ENCODE measurements at regions not wholly inside any gene's neighbourhood (a gene's known extent, or its start where the extent isn't known, plus 50 kb on each side); places are given as distances from the start of the nearest gene placed in this dataset.

DNA sequence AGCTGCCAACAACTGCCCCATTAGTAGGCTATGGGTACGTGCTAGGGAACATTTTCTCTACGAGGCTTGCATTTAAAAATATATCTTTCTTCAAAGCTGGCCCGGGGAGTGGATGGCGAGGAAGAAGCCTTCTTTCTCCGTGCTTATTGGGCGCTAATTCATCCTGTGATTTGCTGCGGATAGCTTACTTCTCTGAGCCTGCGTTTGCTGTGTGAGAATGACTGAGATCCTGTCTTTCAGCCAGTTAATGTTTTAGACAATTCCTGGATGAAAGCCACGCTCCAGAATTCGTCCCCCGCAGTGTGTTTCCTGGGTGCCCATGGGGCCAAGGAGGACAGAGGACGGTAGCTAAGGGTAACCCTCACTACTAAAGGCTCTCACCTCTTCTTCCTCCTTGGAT is 57.8 kb upstream of the TARBP1 start:
- ChIA-PET RAD21 (ENCODE audit: low non-redundant PET in 1 of 2, low total read pairs in 2 of 2, uncharacterized antibody in 2 of 2, unreplicated experiment in 2 of 2) (no interaction called here), POLR2A (no interaction called here), CTCF (no interaction called here)
- Histone ChIP-seq H3K27me3 (ENCODE audit: insufficient read depth, low read length) (no peaks in the 10 kb centered on the region), H3K79me2 (ENCODE audit: insufficient read depth, low read length) (no peaks in the 10 kb centered on the region), H3K4me1 (ENCODE audit: control insufficient read depth in 1 of 2, insufficient read depth in 2 of 2, low read length in 2 of 2) (no peaks in the 10 kb centered on the region), H2AFZ (ENCODE audit: low read depth, low read length, poor library complexity, severe bottlenecking) (no peak overlapping the region), H4K20me1 (ENCODE audit: insufficient read depth) (no peaks in the 10 kb centered on the region), H3K4me2 (ENCODE audit: low read length) (no peak overlapping the region), H3K27ac (ENCODE audit: low read depth, low read length) (no peak overlapping the region), H3K4me3 (replicated peaks in 1 of 2; ENCODE audit: low read depth in 1 of 2, low read length in 2 of 2) (no peak overlapping the region), H3K9me3 (ENCODE audit: control insufficient read depth in 1 of 2, insufficient read depth in 1 of 2, low read depth in 1 of 2, low read length in 2 of 2) (no peaks in the 10 kb centered on the region), H3K9ac (ENCODE audit: low read length) (no peak overlapping the region), H3K36me3 (ENCODE audit: control insufficient read depth in 1 of 2, insufficient read depth in 2 of 2, low read length in 2 of 2) (no peaks in the 10 kb centered on the region), H3K9me2 (ENCODE audit: insufficient read depth) (no peaks in the 10 kb centered on the region)
- ATAC-seq, result no peak
- BruUV-seq (replicated peaks), result no TSS peak
- no peak for DNase-seq (ENCODE audit: low read depth, low spot score)
- intact Hi-C loops (cut with micrococcal nuclease), result no loop called here
- no peak for TF ChIP-seq EGR1 (IDR thresholded peaks at IDR 0.05; ENCODE audit: low read depth)
- TF ChIP-seq POLR2AphosphoS5 (IDR thresholded peaks at IDR 0.05; ENCODE audit: low read depth, low read length), result no peak
- no peak for TF ChIP-seq CBX3 (IDR thresholded peaks at IDR 0.05; ENCODE audit: low read depth)
- TF ChIP-seq, protein P1, sequence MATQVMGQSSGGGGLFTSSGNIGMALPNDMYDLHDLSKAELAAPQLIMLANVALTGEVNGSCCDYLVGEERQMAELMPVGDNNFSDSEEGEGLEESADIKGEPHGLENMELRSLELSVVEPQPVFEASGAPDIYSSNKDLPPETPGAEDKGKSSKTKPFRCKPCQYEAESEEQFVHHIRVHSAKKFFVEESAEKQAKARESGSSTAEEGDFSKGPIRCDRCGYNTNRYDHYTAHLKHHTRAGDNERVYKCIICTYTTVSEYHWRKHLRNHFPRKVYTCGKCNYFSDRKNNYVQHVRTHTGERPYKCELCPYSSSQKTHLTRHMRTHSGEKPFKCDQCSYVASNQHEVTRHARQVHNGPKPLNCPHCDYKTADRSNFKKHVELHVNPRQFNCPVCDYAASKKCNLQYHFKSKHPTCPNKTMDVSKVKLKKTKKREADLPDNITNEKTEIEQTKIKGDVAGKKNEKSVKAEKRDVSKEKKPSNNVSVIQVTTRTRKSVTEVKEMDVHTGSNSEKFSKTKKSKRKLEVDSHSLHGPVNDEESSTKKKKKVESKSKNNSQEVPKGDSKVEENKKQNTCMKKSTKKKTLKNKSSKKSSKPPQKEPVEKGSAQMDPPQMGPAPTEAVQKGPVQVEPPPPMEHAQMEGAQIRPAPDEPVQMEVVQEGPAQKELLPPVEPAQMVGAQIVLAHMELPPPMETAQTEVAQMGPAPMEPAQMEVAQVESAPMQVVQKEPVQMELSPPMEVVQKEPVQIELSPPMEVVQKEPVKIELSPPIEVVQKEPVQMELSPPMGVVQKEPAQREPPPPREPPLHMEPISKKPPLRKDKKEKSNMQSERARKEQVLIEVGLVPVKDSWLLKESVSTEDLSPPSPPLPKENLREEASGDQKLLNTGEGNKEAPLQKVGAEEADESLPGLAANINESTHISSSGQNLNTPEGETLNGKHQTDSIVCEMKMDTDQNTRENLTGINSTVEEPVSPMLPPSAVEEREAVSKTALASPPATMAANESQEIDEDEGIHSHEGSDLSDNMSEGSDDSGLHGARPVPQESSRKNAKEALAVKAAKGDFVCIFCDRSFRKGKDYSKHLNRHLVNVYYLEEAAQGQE (IDR thresholded peaks at IDR 0.05; ENCODE audit: low read depth), result no peak

DNA sequence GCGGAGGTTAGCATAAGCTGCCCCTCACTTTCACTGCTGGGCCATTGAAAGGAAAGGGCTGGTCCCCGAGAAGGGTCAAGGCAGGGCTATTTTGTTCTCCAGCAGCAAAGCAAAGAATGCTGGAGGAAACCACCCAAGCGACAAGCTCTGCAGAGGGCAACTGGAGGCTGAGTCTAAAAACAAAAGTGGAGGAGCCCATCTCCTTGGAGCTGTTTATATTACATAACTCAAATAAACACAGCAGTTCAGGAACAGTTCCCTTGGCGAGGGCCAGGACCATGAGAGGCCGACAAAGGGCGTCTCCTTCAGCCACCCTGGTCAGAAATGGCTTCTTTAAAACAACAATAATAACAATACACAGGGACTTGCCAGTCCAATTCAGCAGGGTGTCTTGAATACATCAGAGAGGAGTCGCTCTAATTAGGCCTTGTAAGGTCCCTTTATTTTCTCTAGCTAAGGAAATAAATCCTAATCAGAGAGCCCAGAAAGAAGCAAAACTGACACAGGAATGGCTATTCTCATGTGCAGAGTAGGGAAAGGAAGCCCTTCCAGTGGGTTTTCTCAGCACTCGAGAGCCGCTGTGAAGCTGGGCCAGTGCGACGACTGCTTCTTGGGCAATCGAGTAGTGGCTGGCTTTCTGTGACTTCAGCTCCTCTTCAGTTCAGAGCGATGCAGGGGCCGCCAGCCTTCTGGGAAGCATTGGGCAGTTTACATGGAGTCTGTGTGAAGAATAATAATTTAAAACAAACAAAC is 57.0 kb upstream of the TARBP1 start:
- Histone ChIP-seq H3K9me3 (ENCODE audit: control insufficient read depth in 1 of 2, insufficient read depth in 1 of 2, low read depth in 1 of 2, low read length in 2 of 2) (no peaks in the 10 kb centered on the region), H2AFZ (ENCODE audit: low read depth, low read length, poor library complexity, severe bottlenecking) (no peak overlapping the region), H3K9ac (ENCODE audit: low read length) (no peak overlapping the region), H3K27me3 (ENCODE audit: insufficient read depth, low read length) (no peaks in the 10 kb centered on the region), H4K20me1 (ENCODE audit: insufficient read depth) (no peaks in the 10 kb centered on the region), H3K36me3 (ENCODE audit: control insufficient read depth in 1 of 2, insufficient read depth in 2 of 2, low read length in 2 of 2) (no peaks in the 10 kb centered on the region), H3K27ac (ENCODE audit: low read depth, low read length) (no peak overlapping the region), H3K4me1 (ENCODE audit: control insufficient read depth in 1 of 2, insufficient read depth in 2 of 2, low read length in 2 of 2) (no peaks in the 10 kb centered on the region), H3K79me2 (ENCODE audit: insufficient read depth, low read length) (no peaks in the 10 kb centered on the region), H3K4me3 (replicated peaks in 1 of 2; ENCODE audit: low read depth in 1 of 2, low read length in 2 of 2) (no peak overlapping the region), H3K4me2 (ENCODE audit: low read length) (no peak overlapping the region), H3K9me2 (ENCODE audit: insufficient read depth) (no peaks in the 10 kb centered on the region)
- DNase-seq (ENCODE audit: low read depth, low spot score) (no peak), ATAC-seq (no peak)
- ChIA-PET POLR2A (no interaction called here), RAD21 (ENCODE audit: low non-redundant PET in 1 of 2, low total read pairs in 2 of 2, uncharacterized antibody in 2 of 2, unreplicated experiment in 2 of 2) (no interaction called here), CTCF (no interaction called here)
- no TSS peak for BruUV-seq (replicated peaks)
- intact Hi-C loops (cut with micrococcal nuclease), result no loop called here
- TF ChIP-seq SRF (IDR thresholded peaks at IDR 0.05; ENCODE audit: low read depth) (no peak), FOSL1 (IDR thresholded peaks at IDR 0.05; ENCODE audit: low read depth) (no peak), ZFX (IDR thresholded peaks at IDR 0.05) (no peak), ELF1 (IDR thresholded peaks at IDR 0.05; ENCODE audit: borderline replicate concordance, low read depth) (no peak), YY1 (IDR thresholded peaks at IDR 0.05; ENCODE audit: extremely low read depth, insufficient replicate concordance, low read depth, low read length) (no peak), CBX3 (IDR thresholded peaks at IDR 0.05; ENCODE audit: low read depth) (no peak), SIN3A (IDR thresholded peaks at IDR 0.05; ENCODE audit: low read depth) (no peak), POLR2AphosphoS5 (IDR thresholded peaks at IDR 0.05; ENCODE audit: low read depth, low read length) (no peak)
- TF ChIP-seq, protein P2, sequence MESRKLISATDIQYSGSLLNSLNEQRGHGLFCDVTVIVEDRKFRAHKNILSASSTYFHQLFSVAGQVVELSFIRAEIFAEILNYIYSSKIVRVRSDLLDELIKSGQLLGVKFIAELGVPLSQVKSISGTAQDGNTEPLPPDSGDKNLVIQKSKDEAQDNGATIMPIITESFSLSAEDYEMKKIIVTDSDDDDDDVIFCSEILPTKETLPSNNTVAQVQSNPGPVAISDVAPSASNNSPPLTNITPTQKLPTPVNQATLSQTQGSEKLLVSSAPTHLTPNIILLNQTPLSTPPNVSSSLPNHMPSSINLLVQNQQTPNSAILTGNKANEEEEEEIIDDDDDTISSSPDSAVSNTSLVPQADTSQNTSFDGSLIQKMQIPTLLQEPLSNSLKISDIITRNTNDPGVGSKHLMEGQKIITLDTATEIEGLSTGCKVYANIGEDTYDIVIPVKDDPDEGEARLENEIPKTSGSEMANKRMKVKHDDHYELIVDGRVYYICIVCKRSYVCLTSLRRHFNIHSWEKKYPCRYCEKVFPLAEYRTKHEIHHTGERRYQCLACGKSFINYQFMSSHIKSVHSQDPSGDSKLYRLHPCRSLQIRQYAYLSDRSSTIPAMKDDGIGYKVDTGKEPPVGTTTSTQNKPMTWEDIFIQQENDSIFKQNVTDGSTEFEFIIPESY (IDR thresholded peaks at IDR 0.05; ENCODE audit: extremely low read depth, insufficient replicate concordance, low read length), result no peak
